ENCODE measurements at regions not wholly inside any gene's neighbourhood (a gene's known extent, or its start where the extent isn't known, plus 50 kb on each side); places are given as distances from the start of the nearest gene placed in this dataset.

DNA sequence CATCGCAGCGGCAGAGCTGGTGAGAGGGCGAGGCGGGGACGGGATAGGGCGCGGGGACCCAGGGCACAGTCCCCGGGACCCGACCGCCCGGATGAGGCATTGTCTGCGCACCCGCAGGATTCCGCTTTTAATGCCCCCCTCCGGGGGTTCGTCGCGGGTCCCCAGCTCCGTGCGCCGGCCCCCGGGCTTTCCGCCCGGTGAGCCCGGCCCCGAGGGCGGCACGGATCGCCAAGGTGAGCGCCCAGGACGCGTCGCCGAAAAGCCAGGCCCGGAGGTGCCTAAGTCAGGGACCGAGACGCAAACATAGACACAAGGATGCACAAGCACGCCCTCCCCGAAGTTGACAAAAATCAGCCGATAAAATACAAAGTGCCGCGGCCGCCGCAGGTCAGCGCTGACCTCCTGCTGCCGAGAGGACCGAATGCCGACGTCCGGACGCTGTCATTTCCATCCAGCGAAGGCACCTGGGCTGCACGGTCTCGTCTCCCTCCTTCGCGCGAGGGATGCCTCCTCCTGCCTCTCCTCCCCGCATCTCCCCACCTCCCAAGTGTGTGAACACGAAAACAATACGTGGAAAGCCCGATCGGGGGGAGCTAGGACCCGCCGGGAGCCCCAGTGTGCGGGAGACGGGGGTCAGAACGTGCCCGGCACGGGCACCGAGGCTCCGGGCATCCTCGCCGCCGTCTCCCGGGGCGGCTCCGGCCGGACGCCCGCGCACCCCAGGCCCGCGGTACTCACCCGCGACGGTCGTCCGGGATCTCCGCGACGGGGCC is 101.1 kb upstream of the SOD1 start:
- Histone ChIP-seq H3K18ac (ENCODE audit: extremely low read depth, low read length) (peak overlapping the region; percentile 95), H3K4ac (replicated peaks; ENCODE audit: insufficient read length, low read depth, low read length) (no peak overlapping the region), H3K9me3 (ENCODE audit: insufficient read depth in 2 of 2, low read depth in 1 of 2, low read length in 1 of 2) (no peaks in the 10 kb centered on the region), H3K23ac (ENCODE audit: insufficient read length) (no peak overlapping the region), H2BK15ac (ENCODE audit: low read length) (no peak overlapping the region), H3K4me1 (replicated peaks in 1 of 4; ENCODE audit: control insufficient read depth in 3 of 4, insufficient read depth in 4 of 4, low read length in 3 of 4) (peaks cover 19 to 32% (median 29%) of the 10 kb centered on the region in 4 experiments), H2AFZ (ENCODE audit: low read length) (peak overlapping the region; percentile 51; the same call in 1 of the 2 replicates), H3K23me2 (ENCODE audit: low read depth, low read length) (peaks cover 19% of the 10 kb centered on the region), H2AK5ac (ENCODE audit: low read depth, low read length) (0 out of 2 replicates have a peak overlapping the region, but pooled peaks have one; percentile 30), H4K20me1 (replicated peaks in 1 of 2; ENCODE audit: control insufficient read depth in 1 of 2, insufficient read depth in 2 of 2, low read length in 2 of 2) (peaks cover 3% of the 10 kb centered on the region in 2 experiments), H2BK120ac (replicated peaks; ENCODE audit: low read depth, low read length) (no peak overlapping the region), H3K27me3 (replicated peaks in 1 of 4; ENCODE audit: control insufficient read depth in 3 of 4, extremely low read depth in 1 of 4, insufficient read depth in 3 of 4, low read length in 3 of 4) (peaks cover 0 to 15% (median 7%) of the 10 kb centered on the region in 4 experiments; a peak in 5 of 7 replicates), H3K79me1 (ENCODE audit: low read depth, low read length) (peaks cover 5% of the 10 kb centered on the region), H3K4me2 (ENCODE audit: insufficient read depth in 1 of 2, low read depth in 2 of 2, low read length in 2 of 2) (peak overlapping the region; percentile 90 to 93), H4K91ac (replicated peaks; ENCODE audit: insufficient read length, low read length) (no peak overlapping the region), H4K8ac (ENCODE audit: extremely low read depth, insufficient read depth, low read length) (no peak overlapping the region), H2BK12ac (ENCODE audit: low read depth, low read length) (peak overlapping the region; percentile 42; the same call in 1 of the 2 replicates), H2BK5ac (ENCODE audit: low read depth, low read length) (no peak overlapping the region), H3K4me3 (ENCODE audit: extremely low read depth in 1 of 4, insufficient read depth in 2 of 4, low read depth in 3 of 4, low read length in 4 of 4) (peak overlapping the region; percentile 78 to 91 (median 88)), H4K5ac (ENCODE audit: insufficient read length, low read depth, low read length) (no peak overlapping the region), H2BK20ac (ENCODE audit: low read length) (no peak overlapping the region), H3K36me3 (ENCODE audit: control insufficient read depth in 2 of 4, insufficient read depth in 4 of 4, low read length in 3 of 4) (no peaks in the 10 kb centered on the region), H3K79me2 (ENCODE audit: control insufficient read depth in 1 of 2, insufficient read depth in 2 of 2, low read length in 2 of 2) (peaks cover 0 to 19% of the 10 kb centered on the region in 2 experiments; a peak in 2 of 4 replicates), H3K27ac (ENCODE audit: low read depth, low read length) (no peak overlapping the region), H3K14ac (ENCODE audit: insufficient read length) (no peak overlapping the region), H3K56ac (replicated peaks; ENCODE audit: insufficient read length, low read depth, low read length) (no peak overlapping the region), H3K9ac (replicated peaks in 1 of 4; ENCODE audit: extremely low read depth in 1 of 4, low read depth in 3 of 4, low read length in 3 of 4) (peak overlapping the region; percentile 53 to 89 (median 68))
- ChIA-PET CTCF (ENCODE audit: partially characterized antibody) (interaction anchor here (0.7 to 8.6 kb wide), 24 partner anchors 7 to 301 kb away, joined by 3 to 107 read pairs (median 4); no protein-coding TSS in a partner anchor), POLR2A (ENCODE audit: partially characterized antibody) (interaction anchor here (0.7 to 6.8 kb wide), 36 partner anchors 10 to 463 kb away, joined by 3 to 97 read pairs (median 4); no protein-coding TSS in a partner anchor)
- 1% methylated on average over 53 of the region's 91 CpGs; no CpG with 5 or more reads in 1 of the 2 experiments for WGBS, 2 experiments (ENCODE audit: extremely low coverage in 1 of 2, insufficient coverage in 1 of 2, insufficient read length in 1 of 2, insufficient replicate concordance in 2 of 2, low coverage in 1 of 2, low lambda C conversion rate in 2 of 2, missing lambda C conversion rate in 1 of 2)
- FAIRE-seq (no peak), DNase-seq (ENCODE audit: low read depth in 1 of 2, low spot score in 2 of 2) (peak in 1 of 2 experiments; percentile 83)
- TF ChIP-seq PHF8 (conservative IDR thresholded peaks at IDR 0.05; ENCODE audit: low read depth, low read length): peak; percentile 68; the same call in 1 of the 2 replicates
- no peak; the same call in 1 of the 2 replicates for TF ChIP-seq SUZ12 (IDR thresholded peaks at IDR 0.05; ENCODE audit: low read length)
- no peak for TF ChIP-seq NANOG (IDR thresholded peaks at IDR 0.05; ENCODE audit: insufficient read depth, low read depth, low read length, poor library complexity, severe bottlenecking)
- TF ChIP-seq SAP30 (IDR thresholded peaks at IDR 0.05; ENCODE audit: insufficient read depth, insufficient replicate concordance, low read length): peak; percentile 68
- TF ChIP-seq RBBP5 (IDR thresholded peaks at IDR 0.05; ENCODE audit: borderline replicate concordance, low read depth, low read length): 0 out of 2 replicates have a peak, but pooled peaks have one; percentile 11
- TF ChIP-seq ASH2L (IDR thresholded peaks at IDR 0.05; ENCODE audit: low read length): peak; percentile 58
- no peak for TF ChIP-seq YY1 (IDR thresholded peaks at IDR 0.05; ENCODE audit: low read depth, low read length)
- 0 out of 4 replicates have a peak, but pooled peaks of 1 of the 2 experiments have one; percentile 81 for TF ChIP-seq HDAC2 (IDR thresholded peaks at IDR 0.05; ENCODE audit: borderline replicate concordance in 1 of 2, low read depth in 2 of 2, low read length in 2 of 2)
- no peak for TF ChIP-seq SP1 (IDR thresholded peaks at IDR 0.05; ENCODE audit: low read depth, low read length)
- TF ChIP-seq POLR2AphosphoS5 (IDR thresholded peaks at IDR 0.05; ENCODE audit: low read depth, low read length): no peak
- peak; percentile 87 for TF ChIP-seq FOSL1 (IDR thresholded peaks at IDR 0.05; ENCODE audit: insufficient read depth, low read depth, low read length)
